ENCODE measurements at regions not wholly inside any gene's neighbourhood (a gene's known extent, or its start where the extent isn't known, plus 50 kb on each side); places are given as distances from the start of the nearest gene placed in this dataset.

DNA sequence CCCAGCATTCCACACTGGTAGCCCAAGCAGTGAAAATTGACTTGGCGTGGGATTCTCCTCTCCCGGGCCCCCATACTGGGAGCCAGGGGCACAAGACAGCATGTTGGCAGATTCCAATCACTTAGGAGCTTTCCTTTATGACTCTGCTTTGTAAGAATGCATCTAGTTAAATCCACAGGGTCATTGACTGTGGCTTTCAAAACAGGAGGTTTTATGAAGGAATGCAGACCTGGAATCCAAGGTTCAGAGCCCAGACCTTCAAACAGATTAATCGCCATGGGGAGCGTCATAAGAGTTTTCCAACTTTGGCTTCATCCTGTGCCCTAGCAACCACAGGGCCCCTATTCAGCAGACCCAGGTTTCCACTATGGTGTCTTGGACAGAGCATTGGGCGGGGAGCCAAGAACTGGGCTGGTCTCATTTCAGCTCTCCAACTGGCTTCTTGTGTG is 76.4 kb upstream of the RMST start:
- no peak overlapping the region for H3K14ac ChIP-seq (ENCODE audit: low read length in 2 of 2)
- H4K91ac ChIP-seq (ENCODE audit: low read length), result no peak overlapping the region
- H3K27ac ChIP-seq (ENCODE audit: low read length, poor library complexity, severe bottlenecking), result peak overlapping the region; percentile 98
- no peak for DNase-seq
- no peaks in the 10 kb centered on the region for H3K36me3 ChIP-seq (ENCODE audit: control insufficient read depth in 1 of 2, insufficient read depth in 2 of 2, low read depth in 1 of 2, low read length in 2 of 2)
- H3K4me2 ChIP-seq (ENCODE audit: low read length, poor library complexity, severe bottlenecking), result peak overlapping the region; percentile 21
- no peak overlapping the region for H3K9ac ChIP-seq (ENCODE audit: low read length)
- no peak overlapping the region for H2AK5ac ChIP-seq (ENCODE audit: low read length, severe bottlenecking)
- H3K4me1 ChIP-seq (ENCODE audit: control insufficient read depth, insufficient read depth, low read depth, low read length), result peaks cover 6% of the 10 kb centered on the region
- 90% methylated on average over 5 of the region's 5 CpGs for WGBS
- no peak overlapping the region for H3K4me3 ChIP-seq (ENCODE audit: insufficient read depth in 1 of 2, low read depth in 1 of 2, low read length in 2 of 2)
- no peaks in the 10 kb centered on the region for H3K9me3 ChIP-seq (ENCODE audit: control insufficient read depth, low read length)
- H3K4ac ChIP-seq (ENCODE audit: low read depth in 1 of 2, low read length in 2 of 2), result no peak overlapping the region
- H3K27me3 ChIP-seq (ENCODE audit: control insufficient read depth in 1 of 2, insufficient read depth in 1 of 2, low read length in 2 of 2), result no peaks in the 10 kb centered on the region
- H2BK15ac ChIP-seq (ENCODE audit: low read depth, poor library complexity, severe bottlenecking), result no peak overlapping the region
- H2BK5ac ChIP-seq (ENCODE audit: low read depth, low read length, poor library complexity, severe bottlenecking), result peak overlapping the region; percentile 61
- H3K18ac ChIP-seq (ENCODE audit: low read depth in 1 of 2, low read length in 2 of 2), result no peak overlapping the region
- H2AFZ ChIP-seq (ENCODE audit: low read depth, low read length), result no peak overlapping the region
- H2BK12ac ChIP-seq (ENCODE audit: low read length in 2 of 2), result no peak overlapping the region
- H3K23ac ChIP-seq (ENCODE audit: low read length in 2 of 2), result no peak overlapping the region
- H4K8ac ChIP-seq (ENCODE audit: low read length), result no peak overlapping the region
- no peak overlapping the region for H2BK120ac ChIP-seq (ENCODE audit: low read depth, low read length)
- H3K79me1 ChIP-seq (replicated peaks; ENCODE audit: low read length, poor library complexity, severe bottlenecking), result no peaks in the 10 kb centered on the region

DNA sequence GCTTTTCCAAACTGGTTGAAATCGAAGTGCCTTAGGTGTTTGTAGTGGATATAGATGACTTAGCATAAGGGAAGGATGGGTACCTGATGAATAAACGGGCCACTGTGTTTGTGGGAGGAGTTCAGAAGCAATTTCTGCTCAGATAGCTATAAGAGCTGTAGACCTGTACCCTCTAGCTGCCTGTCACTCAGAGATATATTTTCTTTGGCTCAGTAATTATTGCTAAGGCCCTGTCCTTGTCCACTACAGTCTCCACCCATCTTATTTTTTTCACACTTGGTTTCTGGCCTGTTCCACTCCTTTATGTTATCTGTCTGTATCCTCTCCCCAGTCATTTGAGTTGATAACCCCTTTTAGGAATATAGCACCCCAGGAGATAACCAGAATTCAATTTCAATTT is 74.8 kb upstream of the RMST start:
- H3K18ac ChIP-seq (ENCODE audit: low read depth in 1 of 2, low read length in 2 of 2), result no peak overlapping the region
- H2BK120ac ChIP-seq (ENCODE audit: low read depth, low read length), result no peak overlapping the region
- H4K8ac ChIP-seq (ENCODE audit: low read length), result no peak overlapping the region
- no peak overlapping the region for H2BK12ac ChIP-seq (ENCODE audit: low read length in 2 of 2)
- no peak overlapping the region for H4K91ac ChIP-seq (ENCODE audit: low read length)
- H3K4ac ChIP-seq (ENCODE audit: low read depth in 1 of 2, low read length in 2 of 2), result no peak overlapping the region
- peaks cover 6% of the 10 kb centered on the region for H3K4me1 ChIP-seq (ENCODE audit: control insufficient read depth, insufficient read depth, low read depth, low read length)
- peak overlapping the region; percentile 21 for H3K27ac ChIP-seq (ENCODE audit: low read length, poor library complexity, severe bottlenecking)
- H3K79me1 ChIP-seq (replicated peaks; ENCODE audit: low read length, poor library complexity, severe bottlenecking), result no peaks in the 10 kb centered on the region
- no peak overlapping the region for H3K9ac ChIP-seq (ENCODE audit: low read length)
- H3K23ac ChIP-seq (ENCODE audit: low read length in 2 of 2), result no peak overlapping the region
- peak overlapping the region; percentile 44 for H2AK5ac ChIP-seq (ENCODE audit: low read length, severe bottlenecking)
- no peak overlapping the region for H2BK15ac ChIP-seq (ENCODE audit: low read depth, poor library complexity, severe bottlenecking)
- H3K27me3 ChIP-seq (ENCODE audit: control insufficient read depth in 1 of 2, insufficient read depth in 1 of 2, low read length in 2 of 2), result no peaks in the 10 kb centered on the region
- DNase-seq, result no peak
- WGBS, result 69% methylated on average over 2 of the region's 2 CpGs
- no peak overlapping the region for H3K14ac ChIP-seq (ENCODE audit: low read length in 2 of 2)
- no peaks in the 10 kb centered on the region for H3K36me3 ChIP-seq (ENCODE audit: control insufficient read depth in 1 of 2, insufficient read depth in 2 of 2, low read depth in 1 of 2, low read length in 2 of 2)
- peak overlapping the region; percentile 1 for H2BK5ac ChIP-seq (ENCODE audit: low read depth, low read length, poor library complexity, severe bottlenecking)
- H2AFZ ChIP-seq (ENCODE audit: low read depth, low read length), result no peak overlapping the region
- no peaks in the 10 kb centered on the region for H3K9me3 ChIP-seq (ENCODE audit: control insufficient read depth, low read length)
- H3K4me3 ChIP-seq (ENCODE audit: insufficient read depth in 1 of 2, low read depth in 1 of 2, low read length in 2 of 2), result no peak overlapping the region
- no peak overlapping the region for H3K4me2 ChIP-seq (ENCODE audit: low read length, poor library complexity, severe bottlenecking)

DNA sequence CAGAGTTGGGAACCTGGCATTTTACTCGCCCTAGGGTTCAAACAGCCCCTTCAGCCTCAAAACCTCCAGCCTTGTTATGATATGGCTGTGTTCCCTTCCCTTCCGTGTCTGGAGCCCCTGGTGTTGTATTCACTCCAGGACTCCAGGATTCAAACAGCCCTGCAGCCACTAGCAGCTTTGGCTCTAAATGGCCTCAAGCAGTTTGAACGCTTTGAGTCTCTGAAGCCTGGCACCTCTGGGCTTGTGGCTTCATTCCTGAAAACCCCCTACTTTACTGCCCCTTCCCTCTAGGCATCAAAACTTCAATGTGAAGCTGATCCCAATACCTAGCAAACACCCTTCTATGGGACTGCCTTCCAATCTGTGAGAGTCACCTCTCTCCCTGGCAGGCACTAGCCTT is 67.9 kb upstream of the RMST start:
- H4K91ac ChIP-seq (ENCODE audit: low read length), result no peak overlapping the region
- no peak overlapping the region for H3K4me3 ChIP-seq (ENCODE audit: insufficient read depth in 1 of 2, low read depth in 1 of 2, low read length in 2 of 2)
- 75% methylated on average over 3 of the region's 3 CpGs for WGBS
- H3K4ac ChIP-seq (ENCODE audit: low read depth in 1 of 2, low read length in 2 of 2), result no peak overlapping the region
- no peaks in the 10 kb centered on the region for H3K79me1 ChIP-seq (replicated peaks; ENCODE audit: low read length, poor library complexity, severe bottlenecking)
- H3K27me3 ChIP-seq (ENCODE audit: control insufficient read depth in 1 of 2, insufficient read depth in 1 of 2, low read length in 2 of 2), result peaks cover 0 to 7% of the 10 kb centered on the region in 2 experiments
- DNase-seq, result no peak
- H3K4me1 ChIP-seq (ENCODE audit: control insufficient read depth, insufficient read depth, low read depth, low read length), result peaks cover 1% of the 10 kb centered on the region
- H2AFZ ChIP-seq (ENCODE audit: low read depth, low read length), result no peak overlapping the region
- H4K8ac ChIP-seq (ENCODE audit: low read length), result no peak overlapping the region
- no peak overlapping the region for H3K4me2 ChIP-seq (ENCODE audit: low read length, poor library complexity, severe bottlenecking)
- H3K9ac ChIP-seq (ENCODE audit: low read length), result no peak overlapping the region
- no peak overlapping the region for H2AK5ac ChIP-seq (ENCODE audit: low read length, severe bottlenecking)
- no peaks in the 10 kb centered on the region for H3K36me3 ChIP-seq (ENCODE audit: control insufficient read depth in 1 of 2, insufficient read depth in 2 of 2, low read depth in 1 of 2, low read length in 2 of 2)
- no peak overlapping the region for H2BK120ac ChIP-seq (ENCODE audit: low read depth, low read length)
- no peak overlapping the region for H2BK15ac ChIP-seq (ENCODE audit: low read depth, poor library complexity, severe bottlenecking)
- H3K14ac ChIP-seq (ENCODE audit: low read length in 2 of 2), result no peak overlapping the region
- no peak overlapping the region for H2BK12ac ChIP-seq (ENCODE audit: low read length in 2 of 2)
- H3K27ac ChIP-seq (ENCODE audit: low read length, poor library complexity, severe bottlenecking), result no peak overlapping the region
- no peak overlapping the region for H3K23ac ChIP-seq (ENCODE audit: low read length in 2 of 2)
- H2BK5ac ChIP-seq (ENCODE audit: low read depth, low read length, poor library complexity, severe bottlenecking), result no peak overlapping the region
- no peak overlapping the region for H3K18ac ChIP-seq (ENCODE audit: low read depth in 1 of 2, low read length in 2 of 2)
- no peaks in the 10 kb centered on the region for H3K9me3 ChIP-seq (ENCODE audit: control insufficient read depth, low read length)

DNA sequence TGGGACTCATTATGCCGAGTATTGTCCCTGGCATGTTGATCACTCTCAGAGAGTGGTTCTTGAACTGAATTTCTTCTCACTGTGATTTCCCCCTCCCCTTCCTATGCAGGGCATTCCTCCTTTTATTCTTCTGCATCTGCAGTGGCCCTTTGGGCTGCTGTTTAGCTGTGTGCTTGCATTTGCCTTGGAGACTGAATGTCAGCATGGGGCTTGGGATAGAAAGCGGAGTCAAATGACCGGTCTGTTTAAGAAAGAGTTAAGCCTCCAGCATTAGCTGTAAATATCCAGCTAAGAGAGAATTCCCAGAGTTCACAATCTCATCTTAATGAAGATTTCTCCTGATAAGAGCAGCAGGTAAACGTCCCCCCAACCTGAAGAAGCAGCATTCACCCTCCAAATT is 65.6 kb upstream of the RMST start:
- H3K4me1 ChIP-seq (ENCODE audit: control insufficient read depth, insufficient read depth, low read depth, low read length), result peaks cover 1% of the 10 kb centered on the region
- no peak overlapping the region for H4K91ac ChIP-seq (ENCODE audit: low read length)
- H2BK120ac ChIP-seq (ENCODE audit: low read depth, low read length), result no peak overlapping the region
- H2AFZ ChIP-seq (ENCODE audit: low read depth, low read length), result no peak overlapping the region
- peaks cover 0 to 7% of the 10 kb centered on the region in 2 experiments for H3K27me3 ChIP-seq (ENCODE audit: control insufficient read depth in 1 of 2, insufficient read depth in 1 of 2, low read length in 2 of 2)
- no peaks in the 10 kb centered on the region for H3K79me1 ChIP-seq (replicated peaks; ENCODE audit: low read length, poor library complexity, severe bottlenecking)
- no peak overlapping the region for H3K14ac ChIP-seq (ENCODE audit: low read length in 2 of 2)
- H3K4ac ChIP-seq (ENCODE audit: low read depth in 1 of 2, low read length in 2 of 2), result no peak overlapping the region
- H3K18ac ChIP-seq (ENCODE audit: low read depth in 1 of 2, low read length in 2 of 2), result no peak overlapping the region
- no peak overlapping the region for H3K27ac ChIP-seq (ENCODE audit: low read length, poor library complexity, severe bottlenecking)
- no peak overlapping the region for H3K4me2 ChIP-seq (ENCODE audit: low read length, poor library complexity, severe bottlenecking)
- H4K8ac ChIP-seq (ENCODE audit: low read length), result no peak overlapping the region
- no peaks in the 10 kb centered on the region for H3K9me3 ChIP-seq (ENCODE audit: control insufficient read depth, low read length)
- H2BK12ac ChIP-seq (ENCODE audit: low read length in 2 of 2), result no peak overlapping the region
- no peak for DNase-seq
- no peak overlapping the region for H2BK5ac ChIP-seq (ENCODE audit: low read depth, low read length, poor library complexity, severe bottlenecking)
- no peak overlapping the region for H3K4me3 ChIP-seq (ENCODE audit: insufficient read depth in 1 of 2, low read depth in 1 of 2, low read length in 2 of 2)
- H2AK5ac ChIP-seq (ENCODE audit: low read length, severe bottlenecking), result no peak overlapping the region
- H3K9ac ChIP-seq (ENCODE audit: low read length), result no peak overlapping the region
- no peaks in the 10 kb centered on the region for H3K36me3 ChIP-seq (ENCODE audit: control insufficient read depth in 1 of 2, insufficient read depth in 2 of 2, low read depth in 1 of 2, low read length in 2 of 2)
- no peak overlapping the region for H2BK15ac ChIP-seq (ENCODE audit: low read depth, poor library complexity, severe bottlenecking)
- WGBS, result 18% methylated on average over 2 of the region's 4 CpGs
- H3K23ac ChIP-seq (ENCODE audit: low read length in 2 of 2), result no peak overlapping the region
